Omental fat pad (tissue), 3 donors: ENCODE measurements at regions not wholly inside any gene's neighbourhood (a gene's known extent, or its start where the extent isn't known, plus 50 kb on each side); places are given as distances from the start of the nearest gene placed in this dataset.

Experiments
- ATAC-seq: fragments of 150-250 bp; one replicate; pipeline ENCODE4 v1.9.1; 2016; ENCODE audit warnings: mild to moderate bottlenecking, moderate library complexity; ENCODE audit not compliant: low FRiP score
- DNase-seq: peaks from one replicate; pipeline ENCODE4 v3.0.0-alpha.2; 2019; ENCODE audit warnings: low spot score
- CTCF ChIP-seq, 3 donors: fragments of 450-650 bp; IDR thresholded peaks; one replicate each; pipeline ENCODE4 v1.5.1; 2016 to 2017; ENCODE audit warnings: antibody characterized with exemption in 3 of 3, mild to moderate bottlenecking in 3 of 3, moderate library complexity in 2 of 3

- no peak for ATAC-seq
- no peak for DNase-seq
- no peak for TF ChIP-seq CTCF (IDR thresholded peaks at IDR 0.05)
Observed at GRCh38 chr17:68710035-68710780, 109.0 kb upstream of the FAM20A start.

GRCh38 chr17:68709461-68709860 is 108.3 kb upstream of the FAM20A start:
- ATAC-seq = no peak
- TF ChIP-seq CTCF (IDR thresholded peaks at IDR 0.05) = no peak
- DNase-seq = no peak

- no peak for ATAC-seq
Observed at GRCh38 chr17:68707031-68707430, 105.9 kb upstream of the FAM20A start.

GRCh38 chr17:68706356-68706920 is 105.3 kb upstream of the FAM20A start:
- ATAC-seq (no peak), DNase-seq (no peak)
- no peak for TF ChIP-seq CTCF (IDR thresholded peaks at IDR 0.05)

More at GRCh38 chr17:68707031-68707430, 105.9 kb upstream of the FAM20A start:
- no peak for TF ChIP-seq CTCF (IDR thresholded peaks at IDR 0.05)
- DNase-seq = no peak

GRCh38 chr17:68705714-68706076 is 104.5 kb upstream of the FAM20A start:
- DNase-seq (no peak), ATAC-seq (peak; percentile 49)
- TF ChIP-seq CTCF (IDR thresholded peaks at IDR 0.05) = no peak

- DNase-seq = no peak
- TF ChIP-seq CTCF (IDR thresholded peaks at IDR 0.05) = no peak
- ATAC-seq = peak; percentile 37
Observed at GRCh38 chr17:68704871-68705713, 103.9 kb upstream of the FAM20A start.
